Trophoblast cell (in vitro differentiated cells and primary cell): ENCODE measurements at regions not wholly inside any gene's neighbourhood (a gene's known extent, or its start where the extent isn't known, plus 50 kb on each side); places are given as distances from the start of the nearest gene placed in this dataset.

ENCODE experiments used
- DNase-seq, 2 donors: peaks; one replicate each; pipeline ENCODE4 v3.0.0-alpha.2; 2016
- H2AFZ ChIP-seq: 2 replicates; pipeline ENCODE4 v1.6.1; 2013; ENCODE audit warnings: low read length, moderate library complexity, mild to moderate bottlenecking; ENCODE audit not compliant: insufficient read depth, poor library complexity
- H2AK5ac ChIP-seq: 2 replicates; pipeline ENCODE4 v1.6.1; 2013; ENCODE audit warnings: mild to moderate bottlenecking, low read length
- H2BK120ac ChIP-seq: 2 replicates; pipeline ENCODE4 v1.6.1; 2013; ENCODE audit warnings: low read length, mild to moderate bottlenecking, moderate library complexity; ENCODE audit not compliant: insufficient read depth, poor library complexity
- H2BK12ac ChIP-seq: 2 replicates; pipeline ENCODE4 v1.6.1; 2013; ENCODE audit warnings: mild to moderate bottlenecking, low read length, moderate library complexity
- H2BK5ac ChIP-seq: 2 replicates; pipeline ENCODE4 v1.6.1; 2013; ENCODE audit warnings: low read length, low read depth, moderate library complexity, mild to moderate bottlenecking; ENCODE audit not compliant: poor library complexity
- H3K14ac ChIP-seq: 2 replicates; pipeline ENCODE4 v1.6.1; 2013; ENCODE audit warnings: mild to moderate bottlenecking, low read length
- H3K18ac ChIP-seq: 2 replicates; pipeline ENCODE4 v1.6.1; 2013; ENCODE audit warnings: mild to moderate bottlenecking, low read length
- H3K23ac ChIP-seq: 2 replicates; pipeline ENCODE4 v1.6.1; 2013; ENCODE audit warnings: low read length
- H3K27ac ChIP-seq: 2 replicates; pipeline ENCODE4 v1.5.1; 2013; ENCODE audit warnings: low read depth, mild to moderate bottlenecking, inconsistent platforms, low read length, moderate library complexity
- H3K27me3 ChIP-seq: 2 replicates; pipeline ENCODE4 v1.6.1; 2013; ENCODE audit warnings: inconsistent platforms, mild to moderate bottlenecking, low read length, moderate library complexity; ENCODE audit not compliant: insufficient read depth
- H3K36me3 ChIP-seq, 2 experiments: 1 replicate in 1 of 2; 2 replicates in 1 of 2; pipeline ENCODE4 v1.6.1; 2013; ENCODE audit warnings: low read length in 2 of 2, mild to moderate bottlenecking in 2 of 2, moderate library complexity in 1 of 2; ENCODE audit not compliant: insufficient read depth in 2 of 2, control insufficient read depth in 1 of 2
- H3K4ac ChIP-seq: 2 replicates; pipeline ENCODE4 v1.6.1; 2013; ENCODE audit warnings: low read depth, mild to moderate bottlenecking, low read length, moderate library complexity
- H3K4me1 ChIP-seq, 2 experiments: 1 replicate in 1 of 2; 2 replicates in 1 of 2; pipeline ENCODE4 v1.6.1; 2013; ENCODE audit warnings: low read length in 2 of 2, mild to moderate bottlenecking in 2 of 2, moderate library complexity in 1 of 2; ENCODE audit not compliant: insufficient read depth in 2 of 2, control insufficient read depth in 1 of 2
- H3K4me2 ChIP-seq: 2 replicates; pipeline ENCODE4 v1.6.1; 2013; ENCODE audit warnings: inconsistent platforms, mild to moderate bottlenecking, low read length, moderate library complexity
- H3K4me3 ChIP-seq: 2 replicates; pipeline ENCODE4 v1.5.1; 2013; ENCODE audit warnings: mild to moderate bottlenecking, low read depth, low read length, inconsistent platforms
- H3K79me1 ChIP-seq: one replicate; pipeline ENCODE4 v1.6.1; 2013; ENCODE audit warnings: low read length
- H3K79me2 ChIP-seq: 2 replicates; pipeline ENCODE4 v1.6.1; 2013; ENCODE audit warnings: low read length, mild to moderate bottlenecking; ENCODE audit not compliant: control insufficient read depth, insufficient read depth, poor library complexity
- H3K9ac ChIP-seq: 2 replicates; pipeline ENCODE4 v1.6.1; 2013; ENCODE audit warnings: mild to moderate bottlenecking, low read length
- H3K9me3 ChIP-seq: 2 replicates; pipeline ENCODE4 v1.6.1; 2013; ENCODE audit warnings: low read depth, mild to moderate bottlenecking, control low read depth, inconsistent platforms, low read length; ENCODE audit not compliant: insufficient read depth
- H4K12ac ChIP-seq: 2 replicates; pipeline ENCODE4 v1.6.1; 2013; ENCODE audit warnings: low read depth, mild to moderate bottlenecking, low read length, moderate library complexity
- H4K8ac ChIP-seq: 2 replicates; pipeline ENCODE4 v1.6.1; 2013; ENCODE audit warnings: low read depth, mild to moderate bottlenecking, low read length, moderate library complexity
- H4K91ac ChIP-seq: one replicate; pipeline ENCODE4 v1.6.1; 2013; ENCODE audit warnings: low read depth, mild to moderate bottlenecking, low read length, moderate library complexity
- WGBS: extraction: QIAGEN DNeasy Blood & Tissue Kit; methylation state at CpG from one replicate; pipeline ENCODE4 v1.1.7; 2013; ENCODE audit warnings: missing lambda C conversion rate; ENCODE audit not compliant: insufficient read length, insufficient coverage; ENCODE audit errors: extremely low coverage; 5-methylcytosine and 5-hydroxymethylcytosine counted together

DNA sequence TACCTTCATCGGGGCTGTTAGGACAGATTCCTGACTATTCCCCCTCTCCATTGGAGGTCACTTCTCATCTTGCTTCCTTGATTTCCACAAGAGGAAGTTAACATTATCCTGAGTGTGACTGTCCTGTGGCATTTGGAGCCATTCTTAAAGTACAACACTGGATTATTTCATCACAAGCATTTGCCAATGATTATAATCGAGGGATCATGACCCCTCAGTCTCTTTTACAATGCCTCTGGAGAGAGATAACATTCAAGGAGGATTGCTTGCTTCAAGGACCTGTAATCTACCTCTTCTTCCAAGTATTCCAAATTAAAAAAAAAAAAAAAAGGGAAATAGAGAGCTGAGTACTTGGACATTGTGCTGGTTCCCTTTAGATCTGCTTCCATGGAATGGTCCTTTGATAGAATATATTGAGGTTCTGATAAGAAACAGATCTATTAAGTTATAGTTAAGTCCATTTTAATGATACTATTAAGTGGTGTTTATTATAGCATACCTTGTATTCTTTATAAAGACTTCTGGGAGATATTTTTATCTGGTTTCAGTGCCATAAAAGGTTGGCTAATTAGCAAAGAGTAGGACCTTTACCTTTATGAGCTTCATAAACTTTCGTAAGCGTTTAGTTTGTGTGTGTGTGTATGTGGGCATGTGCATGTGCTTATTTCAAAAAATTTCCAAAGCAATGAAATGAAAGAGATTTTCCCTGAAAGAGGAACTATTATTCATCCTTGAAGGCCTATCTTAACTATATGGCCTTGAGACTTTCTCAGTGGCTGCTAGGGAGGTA, 469.1 kb downstream of the DHX35 start:
- H2BK120ac ChIP-seq: no peak overlapping the region
- no peaks in the 10 kb centered on the region for H3K79me1 ChIP-seq
- H2BK5ac ChIP-seq: no peak overlapping the region
- no peaks in the 10 kb centered on the region for H3K79me2 ChIP-seq
- no peak overlapping the region for H2BK12ac ChIP-seq
- H4K8ac ChIP-seq: no peak overlapping the region
- H3K18ac ChIP-seq: no peak overlapping the region
- H4K12ac ChIP-seq: no peak overlapping the region
- H3K14ac ChIP-seq: no peak overlapping the region
- H3K23ac ChIP-seq: no peak overlapping the region
- no peaks in the 10 kb centered on the region for H3K9me3 ChIP-seq
- H4K91ac ChIP-seq: no peak overlapping the region
- no peaks in the 10 kb centered on the region for H3K4me1 ChIP-seq
- H3K4me2 ChIP-seq: no peak overlapping the region
- H3K9ac ChIP-seq: no peak overlapping the region
- H3K36me3 ChIP-seq: no peaks in the 10 kb centered on the region
- no peak overlapping the region for H2AK5ac ChIP-seq
- no CpG with 5 or more reads among the region's 4 CpGs for WGBS
- DNase-seq: no peak
- H3K4me3 ChIP-seq: no peak overlapping the region
- H2AFZ ChIP-seq: no peak overlapping the region
- no peak overlapping the region for H3K27ac ChIP-seq
- no peak overlapping the region for H3K4ac ChIP-seq
- no peaks in the 10 kb centered on the region for H3K27me3 ChIP-seq

DNA sequence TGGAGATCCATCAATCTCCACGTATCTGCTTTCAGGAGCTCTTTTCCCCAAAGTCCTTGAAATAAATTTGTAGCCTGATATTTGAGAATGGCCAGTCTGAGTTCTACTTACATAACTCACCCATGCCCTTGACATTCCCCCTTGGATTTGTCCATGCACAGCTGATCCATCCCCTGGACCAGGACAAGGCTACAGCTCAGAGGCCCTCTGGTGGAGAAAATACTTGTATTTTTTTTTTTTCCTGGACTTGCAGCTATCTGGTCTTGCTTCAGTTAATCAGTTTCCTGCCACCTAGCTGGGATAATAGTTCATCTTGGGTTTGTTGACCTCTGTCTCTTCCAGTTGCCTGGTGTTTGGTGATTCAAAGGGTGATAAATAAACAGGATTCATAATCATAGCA, 467.6 kb downstream of the DHX35 start:
- no peaks in the 10 kb centered on the region for H3K27me3 ChIP-seq
- H3K79me1 ChIP-seq: no peaks in the 10 kb centered on the region
- no peak overlapping the region for H3K9ac ChIP-seq
- H4K91ac ChIP-seq: no peak overlapping the region
- H3K79me2 ChIP-seq: no peaks in the 10 kb centered on the region
- no peak overlapping the region for H2AFZ ChIP-seq
- DNase-seq: peak in 1 of 2 donors; percentile 3
- no peak overlapping the region for H3K27ac ChIP-seq
- no peak overlapping the region for H3K4ac ChIP-seq
- H2BK5ac ChIP-seq: no peak overlapping the region
- H3K36me3 ChIP-seq: no peaks in the 10 kb centered on the region
- H3K14ac ChIP-seq: no peak overlapping the region
- H3K4me3 ChIP-seq: no peak overlapping the region
- H4K8ac ChIP-seq: no peak overlapping the region
- H2BK12ac ChIP-seq: no peak overlapping the region
- no peak overlapping the region for H2BK120ac ChIP-seq
- H3K4me1 ChIP-seq: no peaks in the 10 kb centered on the region
- no peak overlapping the region for H3K18ac ChIP-seq
- no peak overlapping the region for H4K12ac ChIP-seq
- no peak overlapping the region for H3K4me2 ChIP-seq
- no CpG with 5 or more reads among the region's 1 CpG for WGBS
- H3K9me3 ChIP-seq: no peaks in the 10 kb centered on the region
- H2AK5ac ChIP-seq: no peak overlapping the region
- no peak overlapping the region for H3K23ac ChIP-seq

DNA sequence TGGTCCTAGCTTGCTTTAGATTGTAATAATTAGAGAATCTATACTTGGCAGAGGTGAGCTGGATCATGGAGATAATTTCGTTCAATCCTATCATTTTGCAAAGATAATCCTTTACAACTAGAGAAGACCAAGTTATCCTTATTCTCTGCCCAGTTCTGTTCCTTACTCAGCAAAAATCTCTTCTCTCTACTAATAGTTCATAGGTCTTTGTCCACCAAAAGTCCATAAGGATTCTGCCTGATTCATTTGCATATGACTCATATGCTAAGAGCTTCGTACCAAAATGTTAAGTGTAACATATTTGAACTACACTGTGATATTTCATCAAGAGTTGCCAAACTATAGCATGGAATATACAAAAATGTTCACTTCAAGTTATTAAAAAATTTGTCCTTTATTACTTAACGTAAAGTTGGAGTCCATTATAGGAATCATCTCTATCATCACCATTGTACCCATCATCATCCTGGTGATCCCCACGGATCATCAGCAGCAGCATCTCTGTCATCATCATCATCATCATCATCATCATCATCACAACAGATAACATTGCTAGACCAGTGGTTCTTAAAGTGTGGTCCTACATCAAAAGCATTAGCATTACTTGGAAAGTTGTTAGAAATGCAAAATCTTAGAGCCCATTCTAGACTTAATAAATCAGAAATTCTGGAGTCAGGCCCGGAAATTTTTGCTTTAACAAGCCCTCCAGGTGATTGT, 463.0 kb downstream of the DHX35 start:
- no peak overlapping the region for H3K4me2 ChIP-seq
- WGBS: no CpG with 5 or more reads among the region's 5 CpGs

DNA sequence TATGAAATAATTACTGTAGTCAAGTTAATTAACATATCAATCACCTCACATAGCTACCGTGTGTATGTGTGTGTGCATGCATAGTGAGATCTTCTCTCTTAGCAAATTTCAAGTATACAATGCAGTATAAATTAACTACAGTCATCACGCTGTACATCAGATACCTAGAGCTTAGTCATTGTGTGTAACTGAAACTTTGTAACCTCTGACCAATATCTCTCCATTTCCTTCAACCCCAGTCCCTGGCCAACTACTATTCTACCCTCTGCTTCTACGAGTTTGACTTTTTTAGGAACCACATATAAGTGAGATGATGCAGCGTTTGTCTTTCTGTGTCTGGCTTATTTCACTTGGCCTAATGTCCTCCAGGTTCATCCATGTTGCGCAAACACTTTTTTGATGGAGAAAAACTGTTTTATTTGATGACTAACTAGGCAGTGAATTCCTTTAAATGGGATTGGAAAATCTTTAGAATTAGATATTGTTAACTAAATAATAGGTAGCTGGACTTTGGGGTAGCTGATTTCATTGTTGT, 459.5 kb downstream of the DHX35 start:
- no CpG with 5 or more reads among the region's 5 CpGs for WGBS
- H3K4me3 ChIP-seq: no peak overlapping the region
- no peaks in the 10 kb centered on the region for H3K9me3 ChIP-seq
- no peaks in the 10 kb centered on the region for H3K4me1 ChIP-seq
- no peaks in the 10 kb centered on the region for H3K36me3 ChIP-seq
- DNase-seq: no peak
- no peak overlapping the region for H3K23ac ChIP-seq
- H4K12ac ChIP-seq: no peak overlapping the region
- no peak overlapping the region for H3K27ac ChIP-seq
- H3K14ac ChIP-seq: no peak overlapping the region
- H3K27me3 ChIP-seq: no peaks in the 10 kb centered on the region
- H2BK120ac ChIP-seq: no peak overlapping the region
- H3K9ac ChIP-seq: no peak overlapping the region
- no peak overlapping the region for H3K4ac ChIP-seq
- H3K79me1 ChIP-seq: no peaks in the 10 kb centered on the region
- H4K8ac ChIP-seq: no peak overlapping the region
- H2BK12ac ChIP-seq: no peak overlapping the region
- H3K18ac ChIP-seq: no peak overlapping the region
- H2AFZ ChIP-seq: no peak overlapping the region
- no peak overlapping the region for H3K4me2 ChIP-seq
- H3K79me2 ChIP-seq: no peaks in the 10 kb centered on the region
- no peak overlapping the region for H4K91ac ChIP-seq
- no peak overlapping the region for H2BK5ac ChIP-seq
- H2AK5ac ChIP-seq: no peak overlapping the region

More for the DNA sequence above, 463.0 kb downstream of the DHX35 start:
- Histone ChIP-seq H2AK5ac (no peak overlapping the region), H2BK5ac (no peak overlapping the region), H3K14ac (no peak overlapping the region), H2BK12ac (no peak overlapping the region), H3K18ac (no peak overlapping the region), H3K4me3 (no peak overlapping the region), H3K79me1 (no peaks in the 10 kb centered on the region), H3K4ac (no peak overlapping the region), H2BK120ac (no peak overlapping the region), H4K12ac (no peak overlapping the region), H2AFZ (no peak overlapping the region), H3K27ac (no peak overlapping the region), H3K9me3 (no peaks in the 10 kb centered on the region), H3K4me1 (no peaks in the 10 kb centered on the region), H4K91ac (no peak overlapping the region), H3K27me3 (no peaks in the 10 kb centered on the region), H4K8ac (no peak overlapping the region), H3K36me3 (no peaks in the 10 kb centered on the region), H3K9ac (no peak overlapping the region), H3K79me2 (no peaks in the 10 kb centered on the region), H3K23ac (no peak overlapping the region)
- DNase-seq: no peak
